K562 (cell line): ENCODE measurements at regions not wholly inside any gene's neighbourhood (a gene's known extent, or its start where the extent isn't known, plus 50 kb on each side); places are given as distances from the start of the nearest gene placed in this dataset.

Source experiments
- ATF3 ChIP-seq, 2 experiments: fragments of 450-650 bp in 1 of 2; sonication (generic) in 1 of 2; formaldehyde crosslinking in 1 of 2; IDR thresholded peaks in 1 of 2; conservative IDR thresholded peaks in 1 of 2; 2 replicates each; pipeline versions ENCODE4 v1.6.1 to v1.8.1; 2016 to 2023; ENCODE audit warnings: mild to moderate bottlenecking in 2 of 2, moderate library complexity in 2 of 2, inconsistent platforms in 1 of 2, missing genetic modification reagents in 1 of 2
- POLR2A ChIP-seq: fragments of 450-650 bp; conservative IDR thresholded peaks from 2 replicates; pipeline ENCODE4 v1.6.1; 2016

GRCh38 chr3:30986551-30986950 lies 92.1 kb upstream of the GADL1 start:
- no peak for TF ChIP-seq POLR2A
- no peak for TF ChIP-seq ATF3 (IDR thresholded peaks at IDR 0.05)
- no peak for TF ChIP-seq ATF3 (CRISPR knock-in tag; conservative IDR thresholded peaks at IDR 0.05)
